ENCODE measurements at regions not wholly inside any gene's neighbourhood (a gene's known extent, or its start where the extent isn't known, plus 50 kb on each side); places are given as distances from the start of the nearest gene placed in this dataset.
"Not testable (repeated sequence)": the region's sequence is repeated elsewhere in the genome, so short reads cannot be mapped to it uniquely, and the experiment has no call there.

DNA sequence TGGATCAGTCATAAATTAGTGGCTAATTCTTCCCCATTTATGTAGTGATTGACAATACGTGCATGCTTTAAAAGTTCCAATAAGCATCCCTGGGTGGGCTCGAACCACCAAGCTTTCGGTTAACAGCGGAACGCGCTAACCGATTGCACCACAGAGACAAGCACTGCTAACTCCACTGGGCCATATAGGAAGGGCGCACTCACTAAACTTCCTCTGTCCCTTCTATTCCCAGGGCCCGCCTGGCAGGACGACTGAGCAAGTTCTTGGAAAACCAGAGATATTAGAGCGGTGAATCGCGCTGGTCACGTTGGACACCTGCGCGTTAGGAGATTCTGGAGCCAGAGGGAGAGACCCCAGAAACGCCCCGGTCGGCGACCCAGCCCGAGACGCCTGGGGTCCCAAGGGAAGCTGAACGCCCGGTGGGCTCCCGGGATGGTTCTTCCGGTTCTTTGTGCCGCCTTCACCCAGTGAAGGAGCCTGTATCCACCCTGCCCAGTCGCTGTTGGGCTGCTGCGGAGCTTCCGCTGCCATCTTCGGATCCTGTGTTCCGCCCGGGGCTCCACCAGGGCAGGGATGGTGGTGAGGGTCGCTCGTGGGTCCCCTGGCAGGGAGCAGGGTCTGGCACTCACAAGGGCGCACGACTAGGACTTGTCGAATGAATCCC, 62.8 kb downstream of the PPIAL4A start:
- TF ChIP-seq, protein P1, sequence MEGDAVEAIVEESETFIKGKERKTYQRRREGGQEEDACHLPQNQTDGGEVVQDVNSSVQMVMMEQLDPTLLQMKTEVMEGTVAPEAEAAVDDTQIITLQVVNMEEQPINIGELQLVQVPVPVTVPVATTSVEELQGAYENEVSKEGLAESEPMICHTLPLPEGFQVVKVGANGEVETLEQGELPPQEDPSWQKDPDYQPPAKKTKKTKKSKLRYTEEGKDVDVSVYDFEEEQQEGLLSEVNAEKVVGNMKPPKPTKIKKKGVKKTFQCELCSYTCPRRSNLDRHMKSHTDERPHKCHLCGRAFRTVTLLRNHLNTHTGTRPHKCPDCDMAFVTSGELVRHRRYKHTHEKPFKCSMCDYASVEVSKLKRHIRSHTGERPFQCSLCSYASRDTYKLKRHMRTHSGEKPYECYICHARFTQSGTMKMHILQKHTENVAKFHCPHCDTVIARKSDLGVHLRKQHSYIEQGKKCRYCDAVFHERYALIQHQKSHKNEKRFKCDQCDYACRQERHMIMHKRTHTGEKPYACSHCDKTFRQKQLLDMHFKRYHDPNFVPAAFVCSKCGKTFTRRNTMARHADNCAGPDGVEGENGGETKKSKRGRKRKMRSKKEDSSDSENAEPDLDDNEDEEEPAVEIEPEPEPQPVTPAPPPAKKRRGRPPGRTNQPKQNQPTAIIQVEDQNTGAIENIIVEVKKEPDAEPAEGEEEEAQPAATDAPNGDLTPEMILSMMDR (conservative IDR thresholded peaks at IDR 0.05), result not testable (repeated sequence)
- not testable (repeated sequence) for TF ChIP-seq EZH2 (IDR thresholded peaks at IDR 0.05; ENCODE audit: low read depth)
